NCI-H748 (cell line): ENCODE measurements at regions not wholly inside any gene's neighbourhood (a gene's known extent, or its start where the extent isn't known, plus 50 kb on each side); places are given as distances from the start of the nearest gene placed in this dataset.

ENCODE experiments used
- DNase-seq: peaks from one replicate; lab custom pipeline; 2025; ENCODE audit not compliant: unreplicated experiment; lab: John Stamatoyannopoulos, UW

DNA sequence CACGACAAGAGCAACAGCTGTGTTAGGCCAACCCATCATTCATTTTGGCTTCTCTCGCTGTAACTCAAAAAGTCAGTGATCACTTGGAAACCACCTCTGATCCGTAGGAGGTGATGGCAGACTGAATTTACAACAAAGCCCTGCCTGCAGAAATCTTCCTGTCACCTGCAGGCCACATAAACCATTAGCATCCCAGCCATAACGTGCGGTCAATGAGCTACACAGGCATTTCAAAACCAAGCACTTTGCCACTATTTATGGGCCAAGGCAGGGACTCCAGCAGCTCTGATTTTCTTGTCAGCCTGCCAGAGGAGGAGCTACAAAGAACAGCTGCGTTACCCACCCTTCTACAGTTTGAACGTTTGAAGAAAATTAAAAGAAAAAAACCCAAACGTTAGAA, 228.1 kb upstream of the PPARGC1A start:
- DNase-seq = no peak

DNA sequence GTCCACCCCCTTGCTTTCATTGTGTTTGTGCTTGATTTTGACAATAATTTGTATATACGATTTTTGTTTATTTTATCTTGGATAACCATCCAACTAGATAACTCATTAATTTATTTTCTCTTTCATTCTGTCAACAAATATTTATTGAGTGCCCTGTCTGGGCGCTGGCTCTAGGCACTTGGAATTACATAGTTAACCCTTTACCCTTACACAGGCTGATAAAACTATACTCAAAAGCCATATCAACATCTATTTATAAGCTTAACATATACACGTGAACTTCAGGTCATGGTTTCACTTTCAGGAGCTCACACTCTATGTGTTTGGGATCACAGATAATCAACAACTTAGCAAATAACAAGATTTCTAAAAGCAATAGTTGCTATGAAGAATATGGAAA, 226.3 kb upstream of the PPARGC1A start:
- no peak for DNase-seq

DNA sequence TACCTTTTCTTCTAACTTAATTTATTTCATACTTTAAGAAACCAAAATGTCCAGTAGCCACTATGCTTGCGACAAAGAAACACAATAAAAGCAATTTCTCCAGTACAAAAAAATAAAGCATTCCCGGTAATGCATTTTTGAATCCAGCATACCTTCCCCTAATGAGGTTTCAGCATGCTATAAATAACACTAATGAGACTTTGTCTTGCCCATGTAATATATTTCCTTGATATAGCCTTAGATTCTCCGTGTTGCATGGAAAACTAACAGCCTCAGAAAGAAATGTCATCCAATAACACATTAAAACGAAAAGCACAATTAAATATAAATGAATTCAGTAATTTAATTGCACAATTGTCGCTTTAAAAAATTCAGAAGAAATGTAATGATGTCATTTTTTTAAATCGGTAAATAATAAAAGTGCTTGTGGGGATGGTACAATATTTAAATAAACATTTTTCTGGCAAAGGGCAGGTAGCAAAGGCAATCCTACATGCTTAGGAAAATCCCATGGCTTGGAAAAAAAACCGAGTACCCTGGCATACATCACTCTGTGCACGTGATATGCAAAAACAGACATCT, 225.2 kb upstream of the PPARGC1A start:
- DNase-seq = no peak

DNA sequence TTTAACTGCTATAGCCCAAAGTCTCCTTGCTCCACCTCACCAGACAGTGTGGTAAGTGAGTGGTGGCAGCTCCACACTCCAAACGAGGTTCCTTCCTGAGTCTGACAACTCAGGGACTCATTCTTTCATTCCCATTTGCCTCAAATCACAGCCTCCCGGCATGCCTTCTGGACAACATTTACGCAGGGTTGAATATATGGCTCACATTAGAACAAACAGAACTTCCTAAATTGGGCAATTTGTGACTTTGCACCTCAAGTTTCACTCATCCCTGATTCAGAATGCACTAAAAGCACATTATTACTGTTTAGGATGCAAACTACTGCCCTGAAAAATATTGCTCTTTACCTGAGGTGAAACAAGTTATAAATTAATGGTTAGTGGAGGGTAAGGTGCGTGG, 224.6 kb upstream of the PPARGC1A start:
- no peak for DNase-seq

DNA sequence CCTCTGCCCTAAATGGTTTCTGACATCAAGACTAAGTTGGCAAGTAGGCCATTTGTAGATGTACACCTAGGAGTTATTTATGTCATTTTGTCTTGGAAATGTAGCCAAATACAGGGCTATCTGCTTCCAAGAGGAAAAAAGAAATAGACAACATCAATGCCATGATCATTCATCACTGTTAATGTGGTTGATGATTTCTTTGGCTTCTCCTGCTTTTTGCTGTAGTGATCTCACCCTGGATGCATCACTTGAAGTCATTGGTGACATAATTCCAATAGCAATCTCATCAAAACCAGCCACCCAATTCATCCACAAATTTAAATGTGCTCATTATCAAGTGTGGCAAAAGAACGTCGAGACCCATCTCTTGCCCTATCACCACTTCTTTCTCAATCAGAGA, 222.6 kb upstream of the PPARGC1A start:
- no peak for DNase-seq

DNA sequence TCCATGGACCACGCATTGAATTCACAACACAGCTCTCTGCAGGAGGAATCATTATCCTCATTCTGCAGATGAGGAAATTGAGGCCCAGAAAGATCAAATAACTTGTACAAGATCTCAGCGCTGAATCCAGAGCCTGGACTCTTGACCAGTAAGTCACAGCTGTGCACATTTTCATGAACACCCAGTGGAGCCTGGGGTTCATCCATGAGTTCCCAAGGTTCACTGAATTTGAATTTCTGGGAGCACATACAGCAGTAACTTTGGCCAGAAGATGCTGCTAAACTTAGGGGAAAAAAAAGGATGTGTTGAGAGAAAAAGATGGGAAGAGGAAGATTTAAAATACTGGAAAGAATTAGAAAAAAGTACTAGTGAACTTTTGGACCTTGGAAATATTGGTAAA, 218.7 kb upstream of the PPARGC1A start:
- no peak for DNase-seq

DNA sequence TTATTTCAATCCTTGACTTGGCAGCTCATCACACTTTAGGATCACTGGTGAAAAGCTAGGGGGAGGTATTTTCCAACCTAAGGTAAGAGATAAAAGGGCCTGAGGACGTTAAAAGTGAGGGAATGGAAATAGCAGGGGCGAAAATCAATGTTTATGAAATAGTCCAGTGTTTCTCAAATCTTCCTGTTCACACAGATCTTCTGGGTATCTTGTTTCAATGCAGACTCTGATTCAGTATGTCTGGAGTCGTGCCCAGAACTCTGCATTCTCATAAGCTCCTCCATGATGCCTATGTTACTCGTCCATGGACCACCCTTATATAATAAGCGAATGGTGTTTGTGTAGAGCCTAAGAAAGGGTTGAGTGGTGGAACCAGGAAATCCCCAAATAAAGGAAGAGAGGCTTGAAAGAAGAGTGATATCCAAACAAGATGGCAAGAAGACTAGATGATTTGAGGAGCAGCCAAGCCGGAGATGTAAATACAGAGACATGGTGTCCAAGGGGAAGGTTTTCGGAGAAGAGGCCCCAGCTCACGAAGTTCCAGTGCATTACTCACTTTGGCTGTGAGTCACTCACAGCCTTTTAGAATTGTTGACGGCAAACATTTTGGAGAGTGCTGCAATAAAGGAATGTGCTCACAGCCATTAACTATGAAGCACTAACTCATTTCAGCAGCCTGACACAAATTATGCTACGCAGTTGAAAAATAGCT, 215.6 kb upstream of the PPARGC1A start:
- no peak for DNase-seq

DNA sequence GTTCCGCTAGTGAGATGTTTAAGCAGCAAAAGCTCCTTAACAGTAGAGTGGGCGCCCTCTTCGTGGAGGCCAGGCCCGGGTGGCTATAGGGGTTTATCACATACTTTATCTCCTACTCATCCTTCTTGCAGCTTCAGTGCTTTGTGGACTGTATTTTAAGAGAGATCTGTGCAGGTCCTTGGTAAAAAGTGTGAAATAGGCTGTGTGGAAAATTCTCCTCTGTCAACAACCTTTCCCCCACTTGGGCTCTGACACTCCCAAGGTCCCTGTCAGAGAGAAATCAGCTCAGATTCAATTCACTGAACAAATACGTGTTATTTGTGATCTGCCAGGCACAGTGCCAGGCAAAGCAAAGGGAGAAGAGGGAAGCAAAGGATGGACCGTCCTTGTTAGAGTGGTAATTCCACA, 214.3 kb upstream of the PPARGC1A start:
- DNase-seq = no peak

DNA sequence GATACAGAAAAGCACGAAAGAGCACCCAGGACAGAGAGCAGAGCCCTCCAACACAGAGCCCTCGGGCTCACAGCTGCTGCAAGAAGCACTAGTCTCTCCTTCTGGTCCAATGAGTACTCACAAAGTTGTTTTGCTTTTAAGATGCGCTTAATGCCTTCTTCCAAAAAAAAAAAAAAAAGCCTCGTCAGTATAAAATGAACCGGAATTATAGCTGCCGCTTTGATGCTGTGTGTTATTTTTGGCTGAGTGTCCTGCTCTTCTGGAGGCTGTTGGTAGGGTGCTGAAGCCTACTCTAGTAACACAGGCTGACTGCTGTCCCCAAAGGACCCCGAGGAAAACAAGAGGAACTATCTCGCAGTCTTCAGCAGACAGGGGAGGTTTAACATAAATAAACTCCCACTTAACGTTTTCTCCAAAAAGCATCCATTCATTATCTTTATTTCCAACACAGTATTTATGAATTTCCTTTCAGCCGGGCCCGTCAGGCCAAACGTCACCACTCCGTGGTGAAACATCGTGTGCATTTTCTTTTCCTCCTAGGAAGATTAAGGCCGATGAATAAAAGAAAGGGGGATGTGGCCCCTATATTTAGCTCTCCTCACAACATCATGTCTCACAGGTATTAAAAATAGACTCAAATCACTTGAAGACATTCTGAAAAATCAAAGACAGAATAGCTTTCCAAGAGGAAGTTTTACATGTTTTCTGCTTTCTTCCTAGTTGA, 213.7 kb upstream of the PPARGC1A start:
- DNase-seq = no peak

DNA sequence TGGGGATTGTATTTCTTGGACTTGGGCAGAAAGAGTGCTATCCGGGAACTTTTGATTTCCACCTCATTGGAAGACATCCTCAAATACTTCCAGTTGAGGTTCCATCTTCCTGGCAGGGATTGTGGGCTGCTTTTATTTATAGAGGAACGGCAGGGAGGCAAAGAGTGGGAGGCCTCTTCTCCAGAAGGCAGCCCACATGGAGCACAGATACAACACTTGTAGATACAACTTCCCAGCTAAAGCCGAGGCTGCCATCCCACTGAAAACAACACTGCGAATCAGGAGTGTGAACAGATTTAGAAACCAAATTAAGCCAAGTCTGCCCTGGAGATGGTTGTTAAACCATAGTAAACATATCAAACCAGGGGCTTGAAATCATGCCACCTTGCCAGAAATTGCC, 212.8 kb upstream of the PPARGC1A start:
- no peak for DNase-seq

DNA sequence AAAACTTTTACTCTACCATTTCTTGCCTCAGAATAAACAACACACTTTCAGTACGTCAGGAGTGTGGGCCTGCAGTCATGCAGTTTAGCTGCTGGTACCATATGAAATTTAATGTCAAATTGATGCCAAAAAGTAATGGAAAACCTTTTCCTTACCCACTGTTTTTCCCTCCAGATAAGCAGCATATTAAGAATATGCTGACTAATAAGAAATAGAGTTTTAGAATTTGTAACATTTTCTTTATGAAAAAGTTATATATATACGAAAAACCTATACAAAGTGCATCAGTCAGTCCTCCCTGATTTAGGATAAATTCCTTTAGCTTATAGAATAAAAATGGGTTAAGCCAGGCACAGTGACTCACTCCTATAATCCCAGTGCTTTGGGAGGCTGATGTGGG, 206.8 kb upstream of the PPARGC1A start:
- no peak for DNase-seq

DNA sequence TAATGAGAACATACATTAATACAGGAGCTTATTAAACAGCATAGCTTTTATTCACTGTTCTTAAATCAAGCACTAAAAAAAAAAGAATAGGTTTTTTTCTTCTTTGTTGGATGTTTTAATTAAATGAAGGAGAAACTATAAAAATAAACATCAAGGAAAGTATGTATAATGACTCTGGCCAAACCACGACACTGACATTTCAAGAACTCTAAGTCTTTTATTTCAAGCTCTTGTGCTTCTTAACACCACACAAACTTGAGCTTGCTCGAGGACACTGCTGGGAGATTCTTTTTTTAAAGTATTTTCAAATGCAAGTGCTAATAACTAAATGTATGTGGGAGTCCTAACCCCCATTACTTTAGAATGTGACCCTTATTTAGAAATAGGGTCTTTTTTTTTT, 204.9 kb upstream of the PPARGC1A start:
- DNase-seq = no peak

DNA sequence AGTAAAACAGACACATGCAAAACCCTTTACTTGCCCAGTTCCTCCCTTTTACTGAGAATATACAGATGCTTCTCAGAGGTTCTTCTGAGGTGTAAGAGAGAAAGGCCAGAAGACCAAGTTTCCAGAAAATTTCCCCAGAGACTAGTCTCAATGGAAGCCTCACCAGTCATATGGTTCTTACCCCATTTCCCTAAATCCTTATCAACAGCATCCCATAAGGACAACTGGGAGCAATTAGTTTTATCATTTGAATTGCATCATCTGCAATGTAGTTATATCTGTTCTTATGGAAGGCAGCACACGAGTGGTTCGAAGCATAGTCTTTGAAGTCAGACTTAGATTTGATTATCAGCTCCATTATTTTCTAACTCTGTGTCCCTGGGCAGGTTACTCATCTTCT, 203.6 kb upstream of the PPARGC1A start:
- DNase-seq = no peak

DNA sequence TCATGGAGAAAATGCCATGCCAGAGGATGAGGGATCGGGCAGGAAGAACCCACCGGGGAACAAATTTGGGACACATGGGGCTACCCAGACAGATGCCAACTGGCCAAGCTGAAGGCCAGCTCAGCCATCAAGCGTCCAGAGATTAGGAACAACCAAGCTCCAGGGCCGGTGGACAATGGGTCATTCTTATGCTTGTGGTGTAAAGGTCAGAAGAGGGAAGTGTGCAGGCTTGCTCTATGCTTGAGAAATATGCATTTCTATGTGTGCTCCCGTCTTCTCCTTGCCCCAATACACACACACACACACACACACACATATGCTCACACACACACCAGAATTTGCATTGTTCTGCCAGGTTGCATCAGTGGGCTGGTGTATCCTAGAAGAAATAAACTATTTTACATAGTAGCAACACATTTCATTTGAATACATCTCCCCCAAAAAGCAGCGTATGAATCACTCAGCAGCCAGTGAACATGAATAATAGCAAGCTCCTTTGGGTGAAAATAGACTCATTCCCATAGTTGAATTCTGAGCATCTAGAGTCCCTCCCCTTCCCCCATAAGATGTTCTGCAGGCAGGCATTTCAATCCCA, 201.9 kb upstream of the PPARGC1A start:
- DNase-seq = no peak

DNA sequence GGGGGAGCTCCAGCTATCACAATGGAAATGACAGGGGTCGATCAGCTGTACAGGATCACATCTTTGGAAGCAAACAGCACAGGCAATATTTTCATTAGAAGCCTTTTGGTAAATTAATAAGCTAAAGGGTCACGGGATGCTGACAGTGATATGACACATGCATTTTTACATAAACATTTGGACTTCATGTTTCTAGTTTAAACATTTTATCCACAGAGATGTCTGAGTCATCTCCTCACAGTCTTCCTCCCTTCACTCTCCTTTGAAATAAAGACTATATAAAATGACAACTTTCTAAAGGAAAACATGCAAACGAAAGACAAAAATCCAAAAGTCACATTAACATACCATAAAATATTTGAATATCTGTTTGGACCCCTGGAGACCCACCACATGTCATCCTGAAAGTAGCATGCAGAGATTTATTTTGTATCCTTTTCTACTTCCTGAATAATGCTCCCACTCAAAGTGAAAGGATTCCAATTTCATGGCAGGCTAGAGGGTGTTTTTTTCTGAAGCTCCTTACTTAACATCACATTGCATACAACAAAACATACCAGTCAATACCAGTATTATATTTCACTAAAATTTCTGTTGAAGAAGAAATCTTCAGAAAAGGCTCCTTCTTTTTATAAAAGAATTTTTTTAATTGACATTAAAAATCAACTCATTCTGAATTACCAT, 200.1 kb upstream of the PPARGC1A start:
- DNase-seq = no peak

DNA sequence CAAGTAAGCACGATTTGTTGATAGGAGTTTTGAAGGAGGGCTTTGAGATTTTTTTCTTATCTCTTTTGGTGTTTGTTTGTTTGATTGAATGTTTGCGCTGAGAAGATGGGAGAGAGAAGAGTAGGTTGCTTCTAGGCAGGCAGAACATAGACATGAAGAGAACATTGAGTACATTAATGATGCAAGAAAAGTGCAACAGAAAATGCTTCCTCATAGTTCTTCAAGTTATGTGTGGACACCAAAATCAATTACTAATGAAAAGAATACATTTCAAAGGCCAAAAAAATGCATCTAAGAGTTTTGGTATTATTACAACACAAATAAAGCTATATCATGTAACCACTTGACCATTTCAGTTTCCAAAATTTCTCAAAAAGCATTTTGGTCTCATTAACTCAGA, 191.0 kb upstream of the PPARGC1A start:
- DNase-seq = no peak

DNA sequence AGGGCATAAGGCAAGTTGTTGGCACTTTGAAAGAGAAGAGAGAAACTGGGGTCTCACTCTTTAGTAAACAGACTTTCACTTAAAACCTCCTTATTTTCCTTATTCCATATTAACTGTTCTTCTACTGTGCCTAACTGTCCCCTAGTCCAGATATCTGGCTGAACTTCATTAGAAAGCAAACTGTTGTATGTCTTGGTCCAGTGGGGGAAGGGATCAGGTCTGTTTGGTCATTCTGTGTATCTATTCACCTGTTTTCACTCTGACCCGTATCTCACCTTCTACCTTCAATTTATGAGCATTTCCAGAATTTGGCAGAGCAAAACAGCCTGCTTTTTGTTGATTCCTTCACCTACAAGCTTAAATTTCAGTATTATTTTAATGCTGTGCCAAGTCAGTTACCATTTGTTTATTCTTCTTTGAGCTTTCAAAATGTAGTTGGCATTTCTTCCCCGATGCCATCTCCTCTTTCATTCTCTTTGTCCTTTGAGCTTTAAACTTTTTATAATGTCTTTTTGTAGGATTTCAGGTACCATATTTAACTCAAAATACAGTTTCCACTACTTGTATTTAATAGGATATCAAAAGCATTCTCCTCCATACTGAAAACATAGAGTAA, 188.6 kb upstream of the PPARGC1A start:
- DNase-seq = no peak

DNA sequence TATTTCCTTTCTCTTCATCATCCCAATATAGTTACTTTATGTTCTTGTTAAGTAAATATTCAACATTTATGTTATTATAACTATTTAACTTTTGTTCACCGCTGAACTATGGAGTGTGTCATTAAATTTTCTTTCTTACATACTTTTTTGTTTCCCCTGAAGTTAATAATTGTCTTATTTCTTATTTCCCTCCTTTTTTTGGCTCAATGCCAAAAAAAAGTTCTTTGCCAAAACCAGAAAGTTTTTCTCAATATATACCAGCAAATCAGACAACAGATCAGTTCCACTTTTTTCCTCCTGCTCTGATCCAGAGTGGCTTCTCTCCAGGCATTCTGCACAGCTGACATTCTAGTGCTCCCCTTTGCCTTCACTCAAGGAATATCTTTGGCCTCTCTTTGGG, 187.0 kb upstream of the PPARGC1A start:
- DNase-seq = no peak

DNA sequence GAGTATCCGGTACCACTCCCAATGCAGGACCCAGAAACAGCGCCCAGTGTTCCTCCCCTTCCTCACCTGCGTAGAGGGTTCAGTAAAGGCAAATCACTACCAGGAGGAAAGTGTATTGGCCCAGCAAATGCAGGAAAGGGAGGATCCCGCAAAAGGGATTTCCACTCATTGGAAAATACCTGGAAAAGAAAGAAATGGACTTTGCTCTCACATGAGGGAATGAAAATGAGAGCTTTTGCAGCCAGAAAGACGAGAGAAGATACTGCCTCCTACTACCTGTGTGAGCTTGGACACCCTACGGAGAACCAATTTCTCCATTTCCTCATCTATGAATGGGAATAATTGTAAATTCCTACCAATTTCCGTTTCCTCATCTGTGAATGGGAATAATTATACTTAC, 184.1 kb upstream of the PPARGC1A start:
- no peak for DNase-seq

DNA sequence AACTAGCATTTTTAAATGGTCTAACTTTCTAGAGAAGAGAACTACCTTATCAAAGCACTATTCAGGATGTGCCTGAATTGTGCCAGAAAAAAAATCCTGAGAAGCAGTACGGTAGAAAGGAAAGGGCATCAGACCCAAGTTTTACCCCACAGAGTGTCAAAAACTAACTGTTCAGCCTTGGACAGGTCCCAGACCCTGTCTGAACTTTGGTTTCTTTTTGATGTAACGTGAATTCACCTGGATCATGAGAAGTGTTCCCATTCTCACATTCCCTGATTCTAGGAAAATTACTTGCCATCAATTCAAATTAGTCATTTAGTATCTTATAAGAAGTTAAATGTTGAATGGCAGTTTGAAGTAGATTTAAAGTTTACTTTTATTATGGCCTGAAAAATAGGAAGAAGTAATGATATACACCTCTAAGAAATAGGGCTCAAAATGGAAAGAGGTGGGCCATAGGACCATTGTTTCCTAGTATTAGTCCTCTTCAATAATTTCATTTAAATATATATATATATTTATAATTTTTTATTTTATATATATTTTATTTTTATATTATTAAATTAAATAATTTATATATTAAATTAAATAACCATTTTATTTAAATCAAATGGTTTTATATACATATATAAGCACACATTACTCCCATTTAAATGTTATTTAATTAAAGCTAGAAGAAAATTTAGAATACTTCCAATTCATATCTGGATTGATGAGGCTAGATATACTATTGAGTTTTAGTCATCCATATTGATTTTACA, 181.9 kb upstream of the PPARGC1A start:
- no peak for DNase-seq
